ENCODE measurements at regions not wholly inside any gene's neighbourhood (a gene's known extent, or its start where the extent isn't known, plus 50 kb on each side); places are given as distances from the start of the nearest gene placed in this dataset.

DNA sequence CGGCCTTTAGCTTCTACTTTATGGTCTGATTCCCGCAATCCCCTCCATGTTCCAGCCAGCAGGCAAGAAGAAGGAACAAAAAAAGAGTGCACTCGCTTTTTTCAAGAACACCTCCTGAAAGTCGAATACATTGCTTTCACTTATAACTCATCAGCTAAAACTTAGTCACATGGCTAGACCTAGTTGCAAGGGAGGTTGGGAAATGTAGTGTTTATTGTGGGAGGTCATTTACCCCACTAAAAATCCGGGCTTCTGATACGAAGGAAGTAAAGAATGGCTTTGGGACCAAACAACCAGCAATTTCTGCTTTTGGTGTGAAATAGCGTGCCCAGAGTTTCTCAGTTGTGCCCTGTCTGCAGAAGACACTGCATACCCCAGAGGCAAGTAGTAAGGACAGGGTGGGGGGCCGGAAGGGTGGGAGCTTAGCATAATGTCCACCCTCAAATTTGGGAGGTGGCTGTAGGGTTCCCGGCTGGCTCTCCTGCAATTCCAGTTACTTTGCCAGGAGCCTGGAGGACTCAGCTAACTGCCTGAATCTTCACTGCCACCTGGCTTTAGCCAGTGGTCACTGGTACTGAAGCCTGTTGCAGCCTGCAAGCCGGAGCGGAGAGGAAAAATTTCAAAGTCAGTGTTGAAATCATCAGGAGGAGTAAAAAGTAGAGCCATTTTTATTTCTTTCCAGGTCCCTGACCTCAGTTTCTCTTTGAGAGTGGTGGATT lies 57.7 kb upstream of the F3 start:
- no peak for TF ChIP-seq EZH2 (IDR thresholded peaks at IDR 0.05)
- TF ChIP-seq, protein P1, sequence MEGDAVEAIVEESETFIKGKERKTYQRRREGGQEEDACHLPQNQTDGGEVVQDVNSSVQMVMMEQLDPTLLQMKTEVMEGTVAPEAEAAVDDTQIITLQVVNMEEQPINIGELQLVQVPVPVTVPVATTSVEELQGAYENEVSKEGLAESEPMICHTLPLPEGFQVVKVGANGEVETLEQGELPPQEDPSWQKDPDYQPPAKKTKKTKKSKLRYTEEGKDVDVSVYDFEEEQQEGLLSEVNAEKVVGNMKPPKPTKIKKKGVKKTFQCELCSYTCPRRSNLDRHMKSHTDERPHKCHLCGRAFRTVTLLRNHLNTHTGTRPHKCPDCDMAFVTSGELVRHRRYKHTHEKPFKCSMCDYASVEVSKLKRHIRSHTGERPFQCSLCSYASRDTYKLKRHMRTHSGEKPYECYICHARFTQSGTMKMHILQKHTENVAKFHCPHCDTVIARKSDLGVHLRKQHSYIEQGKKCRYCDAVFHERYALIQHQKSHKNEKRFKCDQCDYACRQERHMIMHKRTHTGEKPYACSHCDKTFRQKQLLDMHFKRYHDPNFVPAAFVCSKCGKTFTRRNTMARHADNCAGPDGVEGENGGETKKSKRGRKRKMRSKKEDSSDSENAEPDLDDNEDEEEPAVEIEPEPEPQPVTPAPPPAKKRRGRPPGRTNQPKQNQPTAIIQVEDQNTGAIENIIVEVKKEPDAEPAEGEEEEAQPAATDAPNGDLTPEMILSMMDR (IDR thresholded peaks at IDR 0.05): peak; percentile 53
